PC-9 (cell line): ENCODE measurements at regions not wholly inside any gene's neighbourhood (a gene's known extent, or its start where the extent isn't known, plus 50 kb on each side); places are given as distances from the start of the nearest gene placed in this dataset.

Experiments used
- EZH2 ChIP-seq: fragments of 200-600 bp; sonication (generic); IDR thresholded peaks from 2 replicates; pipeline ENCODE4 v1.8.0; 2017; ENCODE audit warnings: antibody characterized with exemption, low read depth
- TF ChIP-seq, protein P1 (sequence below): fragments of 200-600 bp; sonication (generic); conservative IDR thresholded peaks from 2 replicates; pipeline ENCODE4 v1.6.1; 2017; ENCODE audit warnings: mixed run types, antibody characterized with exemption, mild to moderate bottlenecking, moderate library complexity

DNA sequence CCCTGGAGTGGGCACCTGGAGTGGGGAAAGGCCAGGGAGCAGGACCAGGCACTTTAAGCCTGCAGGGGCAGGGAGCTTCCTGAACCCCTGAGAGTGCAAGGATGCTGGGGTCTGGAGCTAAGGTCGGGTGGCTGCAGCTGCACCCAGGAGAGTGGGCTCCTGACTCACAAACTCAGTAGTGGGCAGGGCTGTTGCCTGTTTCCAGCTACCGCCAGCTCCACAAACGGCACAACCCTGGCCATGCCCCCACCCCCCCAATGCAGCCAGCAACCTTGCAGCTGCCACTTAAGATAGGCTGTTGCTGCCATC is 688.8 kb downstream of the NYAP2 start:
- TF ChIP-seq, protein P1, sequence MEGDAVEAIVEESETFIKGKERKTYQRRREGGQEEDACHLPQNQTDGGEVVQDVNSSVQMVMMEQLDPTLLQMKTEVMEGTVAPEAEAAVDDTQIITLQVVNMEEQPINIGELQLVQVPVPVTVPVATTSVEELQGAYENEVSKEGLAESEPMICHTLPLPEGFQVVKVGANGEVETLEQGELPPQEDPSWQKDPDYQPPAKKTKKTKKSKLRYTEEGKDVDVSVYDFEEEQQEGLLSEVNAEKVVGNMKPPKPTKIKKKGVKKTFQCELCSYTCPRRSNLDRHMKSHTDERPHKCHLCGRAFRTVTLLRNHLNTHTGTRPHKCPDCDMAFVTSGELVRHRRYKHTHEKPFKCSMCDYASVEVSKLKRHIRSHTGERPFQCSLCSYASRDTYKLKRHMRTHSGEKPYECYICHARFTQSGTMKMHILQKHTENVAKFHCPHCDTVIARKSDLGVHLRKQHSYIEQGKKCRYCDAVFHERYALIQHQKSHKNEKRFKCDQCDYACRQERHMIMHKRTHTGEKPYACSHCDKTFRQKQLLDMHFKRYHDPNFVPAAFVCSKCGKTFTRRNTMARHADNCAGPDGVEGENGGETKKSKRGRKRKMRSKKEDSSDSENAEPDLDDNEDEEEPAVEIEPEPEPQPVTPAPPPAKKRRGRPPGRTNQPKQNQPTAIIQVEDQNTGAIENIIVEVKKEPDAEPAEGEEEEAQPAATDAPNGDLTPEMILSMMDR, result no peak
- TF ChIP-seq EZH2, result no peak
